GM12872 (cell line): ENCODE measurements at regions not wholly inside any gene's neighbourhood (a gene's known extent, or its start where the extent isn't known, plus 50 kb on each side); places are given as distances from the start of the nearest gene placed in this dataset.

Experiments used
- TF ChIP-seq, protein P1 (sequence below): IDR thresholded peaks from 3 replicates; pipeline ENCODE4 v1.5.1; 2011; ENCODE audit warnings: low read depth, mild to moderate bottlenecking, low read length, moderate library complexity; ENCODE audit not compliant: insufficient read depth

DNA sequence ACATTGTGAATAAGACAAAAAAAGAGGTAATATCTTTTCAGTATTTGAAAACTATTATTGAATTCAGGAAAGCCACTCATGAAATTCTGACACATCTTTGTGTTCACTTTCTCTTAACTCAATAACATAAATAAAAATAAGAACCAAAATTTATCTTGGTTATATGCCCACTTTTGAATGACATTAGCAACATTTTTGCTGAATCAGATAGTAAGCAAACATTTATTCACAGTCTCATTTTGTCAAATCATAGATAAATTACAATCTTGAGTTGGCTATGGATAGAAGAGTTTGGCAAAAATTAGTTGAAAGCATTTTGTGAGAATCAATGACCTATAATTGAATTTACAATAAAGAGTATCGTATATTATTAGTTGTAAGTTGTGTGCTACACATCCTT lies 545.1 kb upstream of the PKDCC start:
- TF ChIP-seq, protein P1, sequence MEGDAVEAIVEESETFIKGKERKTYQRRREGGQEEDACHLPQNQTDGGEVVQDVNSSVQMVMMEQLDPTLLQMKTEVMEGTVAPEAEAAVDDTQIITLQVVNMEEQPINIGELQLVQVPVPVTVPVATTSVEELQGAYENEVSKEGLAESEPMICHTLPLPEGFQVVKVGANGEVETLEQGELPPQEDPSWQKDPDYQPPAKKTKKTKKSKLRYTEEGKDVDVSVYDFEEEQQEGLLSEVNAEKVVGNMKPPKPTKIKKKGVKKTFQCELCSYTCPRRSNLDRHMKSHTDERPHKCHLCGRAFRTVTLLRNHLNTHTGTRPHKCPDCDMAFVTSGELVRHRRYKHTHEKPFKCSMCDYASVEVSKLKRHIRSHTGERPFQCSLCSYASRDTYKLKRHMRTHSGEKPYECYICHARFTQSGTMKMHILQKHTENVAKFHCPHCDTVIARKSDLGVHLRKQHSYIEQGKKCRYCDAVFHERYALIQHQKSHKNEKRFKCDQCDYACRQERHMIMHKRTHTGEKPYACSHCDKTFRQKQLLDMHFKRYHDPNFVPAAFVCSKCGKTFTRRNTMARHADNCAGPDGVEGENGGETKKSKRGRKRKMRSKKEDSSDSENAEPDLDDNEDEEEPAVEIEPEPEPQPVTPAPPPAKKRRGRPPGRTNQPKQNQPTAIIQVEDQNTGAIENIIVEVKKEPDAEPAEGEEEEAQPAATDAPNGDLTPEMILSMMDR: no peak

DNA sequence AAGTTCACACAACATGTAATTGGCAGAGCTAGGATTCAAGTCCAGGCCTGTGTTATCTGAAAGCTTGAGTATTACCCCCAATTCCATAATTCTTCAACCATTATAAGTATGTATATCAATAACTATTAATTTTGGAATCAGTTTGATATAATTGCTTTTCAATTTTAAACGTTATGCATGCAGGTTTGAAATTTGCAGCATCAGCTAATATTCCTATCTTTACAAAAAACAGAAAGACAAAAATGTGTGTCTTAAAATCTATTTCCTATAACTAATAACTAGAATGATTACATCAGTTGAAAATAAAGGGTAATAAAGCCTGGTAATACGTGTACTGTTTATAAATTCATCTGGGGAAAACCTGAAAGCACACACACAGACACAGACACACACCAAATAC lies 543.3 kb upstream of the PKDCC start:
- TF ChIP-seq, protein P1: no peak

DNA sequence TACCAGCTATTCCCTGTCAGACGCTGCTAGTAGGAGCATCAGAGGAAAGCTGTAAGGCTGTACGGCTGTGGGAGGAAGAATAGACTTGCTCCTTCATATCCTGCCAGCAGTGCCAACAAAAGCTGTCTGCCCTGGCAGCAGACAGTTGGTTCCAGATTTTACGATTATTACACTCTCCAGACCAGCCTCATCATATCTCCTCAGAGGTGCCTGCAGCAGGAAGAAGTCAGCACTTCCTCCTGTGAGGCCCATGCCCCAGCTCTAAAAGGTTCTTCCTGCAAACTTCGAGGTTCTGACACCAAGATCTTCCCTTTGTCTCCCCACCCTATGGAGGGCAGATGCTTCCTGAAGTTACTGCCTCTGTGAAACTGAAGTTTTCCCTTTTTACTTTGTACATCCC lies 537.7 kb upstream of the PKDCC start:
- TF ChIP-seq, protein P1: no peak

DNA sequence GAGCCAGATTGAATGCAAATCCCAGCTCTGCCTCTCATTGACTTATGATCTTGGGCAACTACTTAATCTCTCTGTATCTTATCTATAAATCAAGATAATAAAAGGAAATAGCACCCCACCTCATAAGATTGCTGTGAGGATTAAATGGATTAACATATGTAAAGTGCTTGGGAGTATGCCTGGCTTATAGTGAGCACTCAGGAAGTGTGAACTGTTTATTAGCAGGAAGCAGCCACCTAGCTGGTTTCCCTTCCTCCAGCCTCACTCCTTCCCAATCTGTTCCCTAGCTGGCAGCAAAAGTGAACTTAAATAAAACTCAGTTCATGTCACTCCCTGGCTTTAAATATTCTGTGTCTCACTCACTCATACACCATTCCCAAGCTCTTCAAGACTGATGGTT lies 526.6 kb upstream of the PKDCC start:
- TF ChIP-seq, protein P1: no peak

DNA sequence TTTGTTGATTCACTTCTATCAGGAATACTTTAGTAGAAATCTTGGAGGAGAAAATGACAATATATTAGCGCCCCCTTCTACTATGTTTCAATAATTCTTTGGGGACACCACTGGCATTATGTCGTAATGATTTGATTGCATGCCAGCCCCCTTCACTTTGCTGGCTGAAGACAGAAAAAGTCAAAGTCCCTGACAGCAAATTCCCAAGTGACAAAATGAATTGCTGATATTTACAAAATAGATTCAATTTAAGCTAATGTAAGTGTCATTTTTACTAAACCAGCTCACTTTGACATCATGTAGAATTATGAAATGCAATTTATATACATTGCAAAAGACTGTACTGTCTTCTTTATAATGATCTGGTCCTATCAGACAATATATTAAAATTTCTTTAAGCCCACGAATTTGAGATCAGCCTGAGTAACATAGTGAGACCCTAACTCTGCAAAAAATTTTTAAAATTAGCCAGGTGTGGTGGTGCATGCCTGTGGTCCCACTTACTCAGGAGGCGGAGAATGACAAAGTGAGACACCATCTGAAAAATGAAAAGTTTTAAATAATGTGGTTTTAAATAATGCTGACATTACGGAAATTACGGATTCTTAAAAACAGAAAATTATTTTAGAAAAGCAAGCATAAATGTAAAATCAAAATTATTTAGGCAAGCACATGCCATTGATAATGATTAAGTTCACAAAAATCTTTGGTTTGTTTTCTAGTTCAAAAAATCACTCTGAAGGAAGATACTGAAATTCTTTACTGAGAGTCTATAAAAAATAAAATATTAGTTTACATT lies 520.1 kb upstream of the PKDCC start:
- TF ChIP-seq, protein P1: no peak

DNA sequence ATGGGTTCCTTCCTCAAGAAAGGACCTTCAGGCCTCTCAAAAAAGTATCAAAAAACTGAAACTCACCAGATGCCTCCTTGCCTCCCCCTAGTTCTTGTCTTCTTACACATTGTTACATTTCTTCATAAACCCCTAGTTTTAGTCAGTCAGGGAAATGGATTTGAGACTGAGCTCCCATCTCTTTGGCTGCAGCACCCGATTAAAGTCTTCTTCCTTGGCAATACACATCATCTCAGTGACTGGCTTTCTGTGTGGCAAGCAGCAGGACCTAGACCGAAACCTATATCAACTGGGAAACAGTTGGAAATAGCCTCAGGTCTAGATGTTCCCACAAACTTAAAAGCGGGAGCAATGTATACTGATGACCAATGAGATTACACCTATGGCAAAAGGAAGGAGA lies 512.2 kb upstream of the PKDCC start:
- TF ChIP-seq, protein P1: no peak

DNA sequence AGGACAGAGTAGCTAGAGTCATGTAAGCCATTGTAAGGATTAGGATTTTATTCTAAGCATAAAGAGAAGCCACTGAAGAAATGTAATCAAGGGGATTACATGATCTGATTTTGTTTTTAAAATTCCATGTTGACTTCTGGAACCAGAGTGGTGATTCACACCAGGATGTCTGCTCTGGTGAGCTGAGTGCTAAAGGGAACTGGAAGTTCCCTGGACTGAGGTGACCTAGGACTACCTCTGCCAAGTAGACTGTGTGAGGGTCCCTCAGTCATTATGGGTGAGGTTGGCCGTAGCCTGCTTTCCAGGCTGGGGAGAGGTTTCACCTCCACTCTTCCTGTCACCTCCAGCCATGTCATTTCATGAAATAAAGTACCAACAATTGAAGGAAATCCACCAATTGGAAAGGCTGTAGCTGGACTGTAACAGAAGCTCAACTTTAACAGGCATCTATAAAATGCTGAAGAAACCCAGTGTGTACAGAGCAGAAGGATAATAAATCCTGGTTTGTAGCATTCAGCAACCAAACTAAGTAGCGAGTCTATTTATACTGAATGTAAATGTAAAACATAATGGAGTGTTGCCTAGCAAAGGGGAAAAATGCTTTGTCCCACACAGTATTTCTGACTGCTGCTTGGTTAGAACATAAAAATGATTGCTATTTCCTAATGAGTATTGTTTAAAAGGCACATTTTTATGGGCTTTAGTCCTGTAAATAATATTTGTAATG lies 507.4 kb upstream of the PKDCC start:
- TF ChIP-seq, protein P1: no peak
